ENCODE measurements at regions not wholly inside any gene's neighbourhood (a gene's known extent, or its start where the extent isn't known, plus 50 kb on each side); places are given as distances from the start of the nearest gene placed in this dataset.

GRCh38 chr9:17938035-17938655 lies 359.3 kb downstream of the SH3GL2 start:
- TF ChIP-seq, protein P1, sequence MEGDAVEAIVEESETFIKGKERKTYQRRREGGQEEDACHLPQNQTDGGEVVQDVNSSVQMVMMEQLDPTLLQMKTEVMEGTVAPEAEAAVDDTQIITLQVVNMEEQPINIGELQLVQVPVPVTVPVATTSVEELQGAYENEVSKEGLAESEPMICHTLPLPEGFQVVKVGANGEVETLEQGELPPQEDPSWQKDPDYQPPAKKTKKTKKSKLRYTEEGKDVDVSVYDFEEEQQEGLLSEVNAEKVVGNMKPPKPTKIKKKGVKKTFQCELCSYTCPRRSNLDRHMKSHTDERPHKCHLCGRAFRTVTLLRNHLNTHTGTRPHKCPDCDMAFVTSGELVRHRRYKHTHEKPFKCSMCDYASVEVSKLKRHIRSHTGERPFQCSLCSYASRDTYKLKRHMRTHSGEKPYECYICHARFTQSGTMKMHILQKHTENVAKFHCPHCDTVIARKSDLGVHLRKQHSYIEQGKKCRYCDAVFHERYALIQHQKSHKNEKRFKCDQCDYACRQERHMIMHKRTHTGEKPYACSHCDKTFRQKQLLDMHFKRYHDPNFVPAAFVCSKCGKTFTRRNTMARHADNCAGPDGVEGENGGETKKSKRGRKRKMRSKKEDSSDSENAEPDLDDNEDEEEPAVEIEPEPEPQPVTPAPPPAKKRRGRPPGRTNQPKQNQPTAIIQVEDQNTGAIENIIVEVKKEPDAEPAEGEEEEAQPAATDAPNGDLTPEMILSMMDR (IDR thresholded peaks at IDR 0.05 in 2 of 3, conservative IDR thresholded peaks at IDR 0.05 in 1 of 3; ENCODE audit: control insufficient read depth in 2 of 3, extremely low read depth in 1 of 3, insufficient read depth in 1 of 3, low read depth in 3 of 3, low read length in 3 of 3), result no peak
- TF ChIP-seq CBX3 (IDR thresholded peaks at IDR 0.05; ENCODE audit: borderline replicate concordance, low read depth), result no peak
- TF ChIP-seq, protein P2, sequence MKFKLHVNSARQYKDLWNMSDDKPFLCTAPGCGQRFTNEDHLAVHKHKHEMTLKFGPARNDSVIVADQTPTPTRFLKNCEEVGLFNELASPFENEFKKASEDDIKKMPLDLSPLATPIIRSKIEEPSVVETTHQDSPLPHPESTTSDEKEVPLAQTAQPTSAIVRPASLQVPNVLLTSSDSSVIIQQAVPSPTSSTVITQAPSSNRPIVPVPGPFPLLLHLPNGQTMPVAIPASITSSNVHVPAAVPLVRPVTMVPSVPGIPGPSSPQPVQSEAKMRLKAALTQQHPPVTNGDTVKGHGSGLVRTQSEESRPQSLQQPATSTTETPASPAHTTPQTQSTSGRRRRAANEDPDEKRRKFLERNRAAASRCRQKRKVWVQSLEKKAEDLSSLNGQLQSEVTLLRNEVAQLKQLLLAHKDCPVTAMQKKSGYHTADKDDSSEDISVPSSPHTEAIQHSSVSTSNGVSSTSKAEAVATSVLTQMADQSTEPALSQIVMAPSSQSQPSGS (IDR thresholded peaks at IDR 0.05; ENCODE audit: low read length), result no peak
- TF ChIP-seq RAD51 (IDR thresholded peaks at IDR 0.05), result no peak
- TF ChIP-seq, protein P3, sequence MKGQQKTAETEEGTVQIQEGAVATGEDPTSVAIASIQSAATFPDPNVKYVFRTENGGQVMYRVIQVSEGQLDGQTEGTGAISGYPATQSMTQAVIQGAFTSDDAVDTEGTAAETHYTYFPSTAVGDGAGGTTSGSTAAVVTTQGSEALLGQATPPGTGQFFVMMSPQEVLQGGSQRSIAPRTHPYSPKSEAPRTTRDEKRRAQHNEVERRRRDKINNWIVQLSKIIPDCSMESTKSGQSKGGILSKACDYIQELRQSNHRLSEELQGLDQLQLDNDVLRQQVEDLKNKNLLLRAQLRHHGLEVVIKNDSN (IDR thresholded peaks at IDR 0.05; ENCODE audit: borderline replicate concordance, extremely low read length, insufficient read depth, low read depth, low read length), result no peak
- no peak for TF ChIP-seq ZNF24 (IDR thresholded peaks at IDR 0.05)
- TF ChIP-seq MYB (IDR thresholded peaks at IDR 0.05; ENCODE audit: borderline replicate concordance, low read depth, low read length), result no peak
- no peak for TF ChIP-seq ZNF274 (IDR thresholded peaks at IDR 0.05; ENCODE audit: insufficient read depth, insufficient read length)
- no peak for TF ChIP-seq ATF3 (IDR thresholded peaks at IDR 0.05; ENCODE audit: borderline replicate concordance, extremely low read depth, low read depth, low read length)
- TF ChIP-seq POLR2AphosphoS5 (IDR thresholded peaks at IDR 0.05; ENCODE audit: low read length), result no peak
- TF ChIP-seq REST (IDR thresholded peaks at IDR 0.05; ENCODE audit: low read depth, low read length), result no peak
- no peak for TF ChIP-seq SUZ12 (IDR thresholded peaks at IDR 0.05; ENCODE audit: unreplicated experiment)
